Esophagus muscularis mucosa (tissue), 4 donors: ENCODE measurements at regions not wholly inside any gene's neighbourhood (a gene's known extent, or its start where the extent isn't known, plus 50 kb on each side); places are given as distances from the start of the nearest gene placed in this dataset.

ENCODE experiments used
- DNase-seq: peaks from one replicate; pipeline ENCODE4 v3.0.0-alpha.2; 2017; ENCODE audit errors: extremely low spot score
- H3K27ac ChIP-seq, 4 donors: fragments of 200-600 bp; sonication (generic); replicated peaks in 1 of 4; 1 replicate in 3 of 4; 2 replicates in 1 of 4; pipeline ENCODE4 v1.5.1; 2016 to 2019; ENCODE audit warnings: mild to moderate bottlenecking in 1 of 4
- H3K27me3 ChIP-seq, 4 donors: fragments of 200-600 bp; sonication (generic); one replicate each; pipeline versions ENCODE4 v1.5.1 to v1.6.0; 2016 to 2019
- H3K36me3 ChIP-seq, 4 donors: fragments of 200-600 bp; sonication (generic); one replicate each; pipeline ENCODE4 v1.5.1; 2016 to 2019
- H3K4me1 ChIP-seq, 4 donors: fragments of 200-600 bp; sonication (generic); one replicate each; pipeline ENCODE4 v1.5.1; 2016 to 2019
- H3K4me3 ChIP-seq, 4 donors: fragments of 200-600 bp; sonication (generic); 1 replicate in 2 of 4; 2 replicates in 2 of 4; pipeline ENCODE4 v1.5.1; 2016 to 2019; ENCODE audit warnings: mild to moderate bottlenecking in 4 of 4, moderate library complexity in 1 of 4
- H3K9me3 ChIP-seq, 4 donors: fragments of 200-600 bp; sonication (generic); 1 replicate in 3 of 4; 2 replicates in 1 of 4; pipeline ENCODE4 v1.5.1; 2016 to 2019
- CTCF ChIP-seq, 3 experiments: fragments of 200-600 bp in 2 of 3; fragments of 450-650 bp in 1 of 3; sonication (generic) in 2 of 3; IDR thresholded peaks; one replicate each; pipeline ENCODE4 v1.5.1; 2017 to 2019; ENCODE audit warnings: antibody characterized with exemption in 3 of 3, mild to moderate bottlenecking in 2 of 3, moderate library complexity in 1 of 3
- EP300 ChIP-seq: sonication (generic); formaldehyde crosslinking; IDR thresholded peaks from one replicate; pipeline ENCODE4 v1.6.1; 2017; ENCODE audit warnings: antibody characterized with exemption
- POLR2A ChIP-seq: fragments of 450-650 bp; IDR thresholded peaks from one replicate; pipeline ENCODE4 v1.6.1; 2017; ENCODE audit warnings: antibody characterized with exemption, moderate library complexity, mild to moderate bottlenecking, low read depth
- POLR2AphosphoS5 ChIP-seq, 2 donors: sonication (generic); formaldehyde crosslinking; IDR thresholded peaks; one replicate each; pipeline ENCODE4 v1.6.1; 2017; ENCODE audit warnings: antibody characterized with exemption in 2 of 2
- WGBS: methylation state at CpG from one replicate; pipeline ENCODE4 v1.1.5; 2018; 5-methylcytosine and 5-hydroxymethylcytosine counted together
- intact Hi-C: fragments of 100-400 bp; cut with DNase I; formaldehyde crosslinking; loops from one replicate; pipeline ENCODE4 v1.15.1; 2023

DNA sequence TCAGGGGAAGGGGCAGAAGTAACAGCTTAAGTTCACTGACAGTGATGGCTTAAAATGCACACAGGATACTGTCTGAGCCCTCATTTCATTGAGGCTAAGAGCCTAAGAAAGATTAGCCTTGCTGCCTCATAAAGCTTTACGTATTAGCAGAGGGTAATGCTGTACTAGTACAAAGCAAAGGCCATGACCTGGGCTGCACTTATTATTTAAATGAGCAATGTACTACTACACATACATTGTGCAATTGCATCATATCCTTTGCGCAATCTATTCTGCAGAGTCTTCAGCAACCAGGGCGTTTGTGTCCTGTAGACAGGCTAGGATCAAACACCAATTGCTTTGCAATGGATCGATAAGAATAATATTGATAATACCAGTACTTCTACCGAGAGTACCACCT lies 221.8 kb downstream of the TPRG1 start:
- no peak for DNase-seq
- Histone ChIP-seq H3K9me3 (no peaks in the 10 kb centered on the region), H3K27me3 (no peaks in the 10 kb centered on the region), H3K27ac (no peak overlapping the region), H3K36me3 (no peaks in the 10 kb centered on the region), H3K4me1 (no peaks in the 10 kb centered on the region), H3K4me3 (no peak overlapping the region)
- no peak for TF ChIP-seq POLR2AphosphoS5 (IDR thresholded peaks at IDR 0.05)
- TF ChIP-seq CTCF (IDR thresholded peaks at IDR 0.05): no peak
- no peak for TF ChIP-seq POLR2A
- no peak for TF ChIP-seq EP300
- intact Hi-C loops: no loop called here
- 76% methylated on average over 5 of the region's 5 CpGs for WGBS

DNA sequence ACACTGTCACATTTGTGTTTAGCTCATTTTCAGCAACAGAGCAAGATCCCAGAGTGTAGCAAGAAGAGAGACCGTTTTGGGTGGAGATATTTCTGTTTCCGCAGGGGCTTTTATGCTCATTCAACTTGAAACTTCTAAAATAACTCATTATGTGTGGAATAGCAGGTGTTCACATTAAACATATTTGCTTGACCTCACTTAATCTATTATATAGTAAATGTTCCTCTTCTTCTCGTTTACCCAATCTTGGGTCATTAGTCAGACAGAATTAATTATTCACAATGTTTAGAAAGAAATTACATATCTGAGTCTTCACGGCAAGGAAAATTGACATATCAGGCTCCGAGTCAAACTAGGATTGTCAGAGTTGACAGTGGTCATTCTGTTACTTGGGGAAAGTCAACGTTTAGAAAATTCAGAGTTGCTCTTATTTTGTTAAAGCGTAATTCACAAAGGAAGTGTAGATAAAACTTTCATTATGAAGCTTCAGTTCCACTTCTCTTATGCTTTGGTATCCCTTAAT lies 222.9 kb downstream of the TPRG1 start:
- Histone ChIP-seq H3K4me3 (no peak overlapping the region), H3K27me3 (no peaks in the 10 kb centered on the region), H3K9me3 (no peaks in the 10 kb centered on the region), H3K4me1 (no peaks in the 10 kb centered on the region), H3K27ac (no peak overlapping the region), H3K36me3 (no peaks in the 10 kb centered on the region)
- intact Hi-C loops: no loop called here
- TF ChIP-seq EP300 (no peak), POLR2A (no peak), CTCF (IDR thresholded peaks at IDR 0.05) (no peak), POLR2AphosphoS5 (IDR thresholded peaks at IDR 0.05) (no peak)
- 66% methylated on average over 7 of the region's 7 CpGs for WGBS
- no peak for DNase-seq

- intact Hi-C loops: no loop called here
- no peak for DNase-seq
- no peak overlapping the region for H3K4me3 ChIP-seq
- H3K9me3 ChIP-seq: no peaks in the 10 kb centered on the region
- H3K27me3 ChIP-seq: no peaks in the 10 kb centered on the region
- no peaks in the 10 kb centered on the region for H3K4me1 ChIP-seq
- TF ChIP-seq CTCF (IDR thresholded peaks at IDR 0.05) (no peak), EP300 (no peak), POLR2A (no peak), POLR2AphosphoS5 (IDR thresholded peaks at IDR 0.05) (no peak)
- no peaks in the 10 kb centered on the region for H3K36me3 ChIP-seq
- H3K27ac ChIP-seq: no peak overlapping the region
- 73% methylated on average over 3 of the region's 3 CpGs for WGBS
Measured at GRCh38 chr3:189395825-189396224, 224.1 kb downstream of the TPRG1 start.

DNA sequence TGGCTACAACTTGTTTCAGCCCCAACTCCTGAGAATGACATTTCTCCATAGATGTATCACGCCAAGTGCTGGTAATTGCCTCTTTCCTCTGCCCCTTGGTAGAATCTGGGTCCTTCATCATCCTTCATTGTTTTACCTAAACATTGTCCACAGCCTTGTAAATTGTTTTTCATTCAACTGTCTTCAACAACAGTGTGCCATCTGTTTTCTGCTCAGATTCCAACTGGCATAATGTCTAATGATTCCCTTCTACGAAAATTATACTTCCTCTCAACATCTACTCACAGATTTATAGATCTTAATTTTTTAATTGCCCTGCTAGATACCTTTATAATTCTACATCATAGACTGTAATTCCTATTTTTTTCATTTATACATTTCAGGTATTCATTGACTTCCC lies 226.9 kb downstream of the TPRG1 start:
- no peak for TF ChIP-seq POLR2A
- TF ChIP-seq EP300: no peak
- TF ChIP-seq POLR2AphosphoS5 (IDR thresholded peaks at IDR 0.05): no peak
- TF ChIP-seq CTCF (IDR thresholded peaks at IDR 0.05): no peak
- intact Hi-C loops: no loop called here
- no peak for DNase-seq
- WGBS: 83% methylated on average over 2 of the region's 2 CpGs
- Histone ChIP-seq H3K27ac (no peak overlapping the region), H3K36me3 (no peaks in the 10 kb centered on the region), H3K4me1 (no peaks in the 10 kb centered on the region), H3K27me3 (no peaks in the 10 kb centered on the region), H3K4me3 (no peak overlapping the region), H3K9me3 (no peaks in the 10 kb centered on the region)

DNA sequence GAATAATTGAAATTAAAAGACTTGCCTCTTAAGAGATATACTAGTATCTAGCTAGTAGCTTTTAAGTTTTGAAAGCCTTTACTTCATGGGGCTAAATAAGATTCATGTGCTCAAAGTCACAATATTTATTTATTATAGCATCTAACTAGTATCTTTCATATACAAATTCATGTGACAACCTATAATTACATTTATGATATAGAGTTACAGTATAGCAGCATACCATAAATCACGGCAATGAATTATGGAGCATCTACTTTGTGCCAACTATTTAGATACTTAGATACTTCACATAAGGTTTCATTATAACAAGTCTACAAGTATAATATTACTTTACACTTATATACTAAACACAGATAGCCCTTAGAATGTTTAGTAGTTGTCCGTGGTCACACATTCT lies 229.4 kb downstream of the TPRG1 start:
- Histone ChIP-seq H3K27ac (no peak overlapping the region), H3K27me3 (no peaks in the 10 kb centered on the region), H3K9me3 (no peaks in the 10 kb centered on the region), H3K36me3 (no peaks in the 10 kb centered on the region), H3K4me1 (no peaks in the 10 kb centered on the region), H3K4me3 (no peak overlapping the region)
- WGBS: 92% methylated on average over 2 of the region's 2 CpGs
- intact Hi-C loops: no loop called here
- DNase-seq: no peak
- TF ChIP-seq POLR2AphosphoS5 (IDR thresholded peaks at IDR 0.05) (no peak), EP300 (no peak), POLR2A (no peak), CTCF (IDR thresholded peaks at IDR 0.05) (no peak)
